ENCODE measurements at regions not wholly inside any gene's neighbourhood (a gene's known extent, or its start where the extent isn't known, plus 50 kb on each side); places are given as distances from the start of the nearest gene placed in this dataset.
A peak's percentile ranks its signal among the peaks of the same experiment; 100 is the strongest.

DNA sequence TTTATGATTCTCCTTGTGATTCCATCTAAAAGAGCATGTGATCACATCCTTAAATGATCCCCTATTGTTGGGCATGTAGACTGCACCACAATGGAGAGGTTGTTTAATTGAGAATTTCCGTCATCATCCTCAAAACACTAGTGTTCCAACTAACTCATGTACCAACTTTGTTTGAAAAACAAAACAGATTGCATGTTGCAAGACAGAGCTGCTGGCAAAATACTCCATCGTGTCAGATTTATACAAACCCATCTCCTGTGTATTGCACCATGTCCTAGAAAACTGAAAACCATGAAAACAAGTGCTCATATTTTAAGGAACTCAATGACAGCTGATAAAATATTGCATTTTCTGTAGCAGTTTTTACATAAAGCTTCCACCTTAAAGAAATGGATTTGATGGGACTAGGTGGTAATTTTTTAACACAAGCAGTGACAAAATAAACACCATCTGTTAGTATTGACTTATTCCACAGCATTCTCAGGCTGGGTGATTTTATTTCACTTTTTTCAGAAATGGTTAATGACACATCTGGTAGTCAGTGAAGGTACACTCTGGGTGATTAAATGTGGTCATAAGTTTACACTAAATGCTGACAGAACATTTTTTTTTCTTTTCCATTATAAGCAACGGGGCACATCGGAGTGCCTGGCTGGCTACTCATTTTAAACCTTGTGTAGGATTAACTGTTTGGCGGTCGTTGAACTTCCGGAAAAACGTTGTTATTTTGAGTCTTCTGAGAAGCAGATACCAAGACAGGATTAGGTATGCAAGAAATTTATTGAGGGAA lies 602.9 kb upstream of the WWC1 start:
- no peaks in the 10 kb centered on the region for H3K36me3 ChIP-seq (ENCODE audit: control insufficient read depth, insufficient read depth, low read length)
- H3K27ac ChIP-seq (ENCODE audit: low read depth, low read length): no peak overlapping the region
- no peaks in the 10 kb centered on the region for H3K4me1 ChIP-seq (ENCODE audit: control insufficient read depth, insufficient read depth, low read length)
- no peaks in the 10 kb centered on the region for H3K27me3 ChIP-seq (ENCODE audit: control insufficient read depth, insufficient read depth, low read length)
- no peak overlapping the region for H3K4me3 ChIP-seq (ENCODE audit: low read depth, low read length)
- H3K9me3 ChIP-seq (ENCODE audit: control insufficient read depth, insufficient read depth, low read depth, low read length): no peaks in the 10 kb centered on the region
- no peak overlapping the region for H3K9ac ChIP-seq (ENCODE audit: low read length)

DNA sequence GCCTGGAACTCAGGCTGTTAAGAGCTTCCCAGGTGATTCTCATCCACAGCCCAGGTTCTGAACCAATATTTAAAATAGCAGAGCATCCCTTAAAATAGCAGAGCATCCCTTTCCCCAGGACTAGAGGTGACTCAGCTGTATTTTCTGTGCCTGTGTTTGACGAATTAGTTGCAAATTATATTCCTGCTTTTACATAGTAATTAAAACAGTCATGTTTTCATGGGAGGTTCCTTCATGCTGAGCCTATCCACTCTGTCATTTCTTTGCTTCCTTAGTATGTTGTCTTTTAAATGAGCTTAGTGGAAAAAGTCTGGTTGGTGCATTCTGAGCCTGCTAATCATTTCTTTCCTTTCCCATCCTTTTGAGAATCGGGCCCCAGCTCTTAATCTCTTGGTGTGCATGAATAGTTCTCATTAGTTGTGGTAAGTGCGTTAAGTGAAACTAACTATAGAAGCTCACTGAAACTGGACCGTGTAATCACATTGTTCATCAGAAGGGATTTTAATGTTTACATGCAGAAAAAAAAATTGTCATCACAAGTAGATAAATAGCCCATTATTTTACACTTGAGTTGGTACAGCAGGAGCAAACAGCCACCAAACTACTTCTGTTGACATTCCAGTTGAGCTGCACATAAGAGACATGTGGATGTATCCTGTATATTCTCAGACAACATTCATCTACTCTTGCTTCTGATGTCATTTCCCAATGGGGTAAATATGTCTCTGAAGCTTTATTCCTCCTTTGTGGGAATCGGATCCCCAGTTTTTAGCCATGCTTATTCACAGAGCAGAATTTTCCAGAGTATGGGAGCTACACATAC lies 596.9 kb upstream of the WWC1 start:
- Histone ChIP-seq H3K27me3 (ENCODE audit: control insufficient read depth, insufficient read depth, low read length) (no peaks in the 10 kb centered on the region), H3K36me3 (ENCODE audit: control insufficient read depth, insufficient read depth, low read length) (no peaks in the 10 kb centered on the region), H3K9ac (ENCODE audit: low read length) (no peak overlapping the region), H3K4me1 (ENCODE audit: control insufficient read depth, insufficient read depth, low read length) (peaks cover 8% of the 10 kb centered on the region), H3K4me3 (ENCODE audit: low read depth, low read length) (no peak overlapping the region), H3K27ac (ENCODE audit: low read depth, low read length) (no peak overlapping the region), H3K9me3 (ENCODE audit: control insufficient read depth, insufficient read depth, low read depth, low read length) (no peaks in the 10 kb centered on the region)

DNA sequence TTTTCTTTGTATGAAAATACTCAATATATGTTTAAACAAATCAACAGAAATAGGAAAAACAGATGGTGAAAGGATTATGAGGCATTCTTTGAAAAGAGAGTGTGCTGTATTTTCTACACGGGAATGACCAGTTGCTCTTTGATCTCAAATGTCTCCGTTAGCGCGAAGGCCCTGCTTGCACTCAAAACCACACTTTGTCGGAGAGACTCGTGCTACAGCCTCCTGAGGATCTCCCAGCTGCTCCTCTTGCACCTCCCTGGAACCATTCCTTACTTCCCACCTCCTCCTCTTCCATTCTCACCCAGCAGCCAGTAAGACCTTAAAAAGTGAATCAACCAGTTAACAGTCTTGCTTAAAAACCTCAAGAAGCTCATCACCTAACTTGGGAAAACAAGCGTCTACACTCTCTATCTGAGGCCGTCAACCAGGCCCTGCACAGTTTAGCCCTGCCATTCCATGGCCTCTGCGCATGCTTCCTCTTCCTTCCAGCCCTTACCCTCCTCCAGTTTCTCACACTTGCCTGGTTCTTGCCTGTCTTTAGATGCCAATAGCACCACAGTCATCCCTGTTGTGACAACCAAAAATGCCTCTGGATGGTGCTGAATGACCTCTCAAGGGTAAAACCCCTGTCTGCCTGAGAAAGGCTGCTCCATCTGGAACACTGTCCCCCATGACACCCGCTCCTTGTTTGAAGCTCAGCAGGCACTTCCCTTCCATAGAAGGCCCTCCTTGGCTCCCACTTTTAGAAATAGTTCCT lies 594.7 kb upstream of the WWC1 start:
- H3K36me3 ChIP-seq (ENCODE audit: control insufficient read depth, insufficient read depth, low read length): no peaks in the 10 kb centered on the region
- no peak overlapping the region for H3K9ac ChIP-seq (ENCODE audit: low read length)
- H3K27ac ChIP-seq (ENCODE audit: low read depth, low read length): no peak overlapping the region
- peaks cover 29% of the 10 kb centered on the region for H3K4me1 ChIP-seq (ENCODE audit: control insufficient read depth, insufficient read depth, low read length)
- H3K9me3 ChIP-seq (ENCODE audit: control insufficient read depth, insufficient read depth, low read depth, low read length): no peaks in the 10 kb centered on the region
- H3K4me3 ChIP-seq (ENCODE audit: low read depth, low read length): no peak overlapping the region
- no peaks in the 10 kb centered on the region for H3K27me3 ChIP-seq (ENCODE audit: control insufficient read depth, insufficient read depth, low read length)

DNA sequence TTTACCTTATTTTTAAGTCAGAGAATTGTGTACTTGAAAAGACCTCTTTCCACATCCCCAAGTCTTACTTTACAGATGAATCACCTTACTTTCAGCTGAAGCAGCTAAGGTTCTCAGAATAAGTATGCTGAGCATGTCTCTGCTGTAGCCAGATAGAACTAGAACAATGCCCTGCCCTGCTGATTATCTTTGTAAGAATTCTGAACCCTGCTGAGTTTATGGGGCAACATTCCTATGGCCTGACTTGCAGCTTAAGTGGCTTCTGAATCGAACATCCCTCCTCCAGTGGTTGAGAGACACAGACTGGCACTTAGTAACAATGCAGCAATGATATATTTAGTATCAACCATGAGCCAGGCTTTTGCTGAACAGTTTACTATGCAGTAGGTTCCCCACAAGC lies 592.0 kb upstream of the WWC1 start:
- Histone ChIP-seq H3K36me3 (ENCODE audit: control insufficient read depth, insufficient read depth, low read length) (no peaks in the 10 kb centered on the region), H3K9me3 (ENCODE audit: control insufficient read depth, insufficient read depth, low read depth, low read length) (no peaks in the 10 kb centered on the region), H3K27ac (ENCODE audit: low read depth, low read length) (peak overlapping the region; percentile 91), H3K27me3 (ENCODE audit: control insufficient read depth, insufficient read depth, low read length) (no peaks in the 10 kb centered on the region), H3K4me1 (ENCODE audit: control insufficient read depth, insufficient read depth, low read length) (peaks cover 29% of the 10 kb centered on the region), H3K9ac (ENCODE audit: low read length) (peak overlapping the region; percentile 76), H3K4me3 (ENCODE audit: low read depth, low read length) (no peak overlapping the region; the same call in 1 of the 2 replicates)

DNA sequence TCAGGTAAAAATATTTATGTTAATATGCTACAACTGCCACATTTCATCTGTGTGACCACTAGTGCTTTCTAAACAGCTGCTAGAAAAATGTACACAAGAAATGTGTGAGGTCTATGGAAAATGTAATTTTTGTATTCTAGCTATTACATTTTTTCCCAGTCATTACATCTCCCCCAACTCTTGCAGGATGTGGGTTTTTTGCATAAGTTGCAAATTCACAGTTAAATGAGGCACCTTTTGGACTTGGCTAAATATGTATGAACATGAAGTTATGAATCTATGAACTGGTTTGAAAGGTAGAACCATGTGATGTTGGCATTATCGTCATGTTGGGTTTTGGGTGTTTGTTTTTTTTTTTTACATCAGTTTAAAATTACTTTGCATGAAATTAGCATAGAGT lies 590.4 kb upstream of the WWC1 start:
- H3K4me3 ChIP-seq (ENCODE audit: low read depth, low read length): no peak overlapping the region
- no peaks in the 10 kb centered on the region for H3K36me3 ChIP-seq (ENCODE audit: control insufficient read depth, insufficient read depth, low read length)
- H3K9me3 ChIP-seq (ENCODE audit: control insufficient read depth, insufficient read depth, low read depth, low read length): no peaks in the 10 kb centered on the region
- H3K4me1 ChIP-seq (ENCODE audit: control insufficient read depth, insufficient read depth, low read length): peaks cover 29% of the 10 kb centered on the region
- H3K9ac ChIP-seq (ENCODE audit: low read length): no peak overlapping the region
- no peak overlapping the region for H3K27ac ChIP-seq (ENCODE audit: low read depth, low read length)
- H3K27me3 ChIP-seq (ENCODE audit: control insufficient read depth, insufficient read depth, low read length): no peaks in the 10 kb centered on the region

DNA sequence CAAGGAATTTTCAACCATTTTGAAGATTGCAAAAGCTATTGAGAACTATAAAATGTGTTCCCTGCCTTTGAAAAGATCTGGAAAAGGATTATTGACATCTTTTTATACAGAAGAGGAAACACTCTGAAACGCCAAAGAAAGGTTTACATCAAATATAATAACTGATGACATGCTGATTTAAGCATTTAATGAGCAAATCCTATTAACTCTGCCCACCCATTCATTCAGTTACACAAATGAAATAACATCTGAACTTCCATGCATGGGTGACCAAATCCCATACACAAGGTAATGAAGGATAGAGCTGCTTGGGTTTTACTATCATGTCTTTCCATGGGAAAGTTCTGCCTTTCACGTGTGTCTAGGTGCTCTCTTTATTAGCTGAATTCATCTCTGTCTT lies 589.4 kb upstream of the WWC1 start:
- Histone ChIP-seq H3K9me3 (ENCODE audit: control insufficient read depth, insufficient read depth, low read depth, low read length) (no peaks in the 10 kb centered on the region), H3K27me3 (ENCODE audit: control insufficient read depth, insufficient read depth, low read length) (no peaks in the 10 kb centered on the region), H3K4me3 (ENCODE audit: low read depth, low read length) (no peak overlapping the region), H3K27ac (ENCODE audit: low read depth, low read length) (no peak overlapping the region), H3K36me3 (ENCODE audit: control insufficient read depth, insufficient read depth, low read length) (no peaks in the 10 kb centered on the region), H3K4me1 (ENCODE audit: control insufficient read depth, insufficient read depth, low read length) (peaks cover 29% of the 10 kb centered on the region), H3K9ac (ENCODE audit: low read length) (no peak overlapping the region)

DNA sequence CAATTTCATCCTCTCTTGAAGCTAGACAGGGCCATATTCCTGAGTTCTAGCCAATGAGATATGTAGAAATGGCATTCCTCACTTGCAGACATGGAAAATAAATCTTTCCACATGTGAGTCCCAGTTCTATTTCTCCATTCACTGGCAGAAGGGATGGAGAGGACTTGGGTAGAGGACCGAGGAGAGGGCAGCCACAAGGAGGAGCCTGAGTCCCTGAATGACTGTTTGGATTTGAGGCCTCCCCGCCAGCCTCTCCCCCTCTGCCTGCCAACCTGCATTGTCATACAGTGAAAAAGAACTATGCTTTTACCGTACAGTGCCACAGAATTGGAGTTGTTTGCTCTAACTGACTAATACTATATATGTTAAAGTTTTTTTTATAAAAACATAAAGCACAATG lies 583.0 kb upstream of the WWC1 start:
- no peaks in the 10 kb centered on the region for H3K36me3 ChIP-seq (ENCODE audit: control insufficient read depth, insufficient read depth, low read length)
- H3K4me3 ChIP-seq (ENCODE audit: low read depth, low read length): no peak overlapping the region
- H3K27me3 ChIP-seq (ENCODE audit: control insufficient read depth, insufficient read depth, low read length): no peaks in the 10 kb centered on the region
- no peaks in the 10 kb centered on the region for H3K9me3 ChIP-seq (ENCODE audit: control insufficient read depth, insufficient read depth, low read depth, low read length)
- no peaks in the 10 kb centered on the region for H3K4me1 ChIP-seq (ENCODE audit: control insufficient read depth, insufficient read depth, low read length)
- no peak overlapping the region for H3K27ac ChIP-seq (ENCODE audit: low read depth, low read length)
- no peak overlapping the region for H3K9ac ChIP-seq (ENCODE audit: low read length)

DNA sequence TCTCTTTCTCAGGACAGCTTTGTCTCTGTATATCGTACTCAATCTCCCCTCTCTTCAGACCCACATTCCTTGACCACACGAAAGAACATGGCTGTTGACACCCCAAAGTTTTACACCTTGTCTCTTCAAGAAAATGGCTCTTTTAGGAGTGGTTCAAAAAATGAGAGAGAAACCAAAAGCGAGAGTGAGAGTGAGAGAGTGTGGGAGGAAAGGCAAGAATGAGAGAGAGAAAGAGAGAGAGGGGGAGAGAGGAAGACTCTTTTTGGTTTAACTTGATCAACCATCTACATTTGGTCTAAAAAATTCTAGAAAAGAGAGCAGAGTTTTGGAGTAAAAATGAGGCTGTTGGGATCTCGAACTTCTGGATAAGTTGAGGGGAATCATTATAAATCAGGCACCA lies 581.8 kb upstream of the WWC1 start:
- no peak overlapping the region for H3K27ac ChIP-seq (ENCODE audit: low read depth, low read length)
- H3K9ac ChIP-seq (ENCODE audit: low read length): no peak overlapping the region
- H3K9me3 ChIP-seq (ENCODE audit: control insufficient read depth, insufficient read depth, low read depth, low read length): no peaks in the 10 kb centered on the region
- H3K27me3 ChIP-seq (ENCODE audit: control insufficient read depth, insufficient read depth, low read length): no peaks in the 10 kb centered on the region
- no peak overlapping the region for H3K4me3 ChIP-seq (ENCODE audit: low read depth, low read length)
- H3K36me3 ChIP-seq (ENCODE audit: control insufficient read depth, insufficient read depth, low read length): no peaks in the 10 kb centered on the region
- no peaks in the 10 kb centered on the region for H3K4me1 ChIP-seq (ENCODE audit: control insufficient read depth, insufficient read depth, low read length)

DNA sequence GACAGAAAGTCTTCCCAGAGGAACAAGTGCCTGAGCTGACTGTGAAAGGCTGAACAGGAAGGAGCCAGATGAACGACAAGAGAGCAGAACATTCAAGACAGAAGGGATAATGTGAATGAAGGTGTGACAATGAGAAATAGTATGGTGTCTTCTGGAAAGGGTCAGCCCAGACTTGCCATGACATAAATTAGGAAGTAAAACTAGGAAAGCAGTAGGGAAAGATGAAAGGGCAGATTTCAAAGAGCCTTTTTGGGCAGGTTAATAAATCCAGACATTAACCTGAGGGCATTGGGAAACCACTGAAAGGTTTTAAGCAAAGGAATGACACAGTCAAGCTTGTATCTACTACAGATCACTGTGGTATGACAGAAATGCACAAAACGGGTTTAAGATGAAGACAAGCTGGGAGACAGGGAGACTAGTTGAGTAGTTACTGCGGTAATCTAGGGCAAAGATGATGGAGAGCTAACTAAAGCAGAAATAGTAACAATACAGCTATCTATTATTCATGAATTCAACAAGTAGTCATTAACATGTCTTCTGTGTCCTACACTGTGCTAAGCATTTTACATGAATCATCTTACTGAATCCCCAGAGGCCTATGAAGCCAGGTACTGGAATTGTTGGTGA lies 580.9 kb upstream of the WWC1 start:
- Histone ChIP-seq H3K4me3 (ENCODE audit: low read depth, low read length) (no peak overlapping the region), H3K9ac (ENCODE audit: low read length) (no peak overlapping the region), H3K27me3 (ENCODE audit: control insufficient read depth, insufficient read depth, low read length) (no peaks in the 10 kb centered on the region)

DNA sequence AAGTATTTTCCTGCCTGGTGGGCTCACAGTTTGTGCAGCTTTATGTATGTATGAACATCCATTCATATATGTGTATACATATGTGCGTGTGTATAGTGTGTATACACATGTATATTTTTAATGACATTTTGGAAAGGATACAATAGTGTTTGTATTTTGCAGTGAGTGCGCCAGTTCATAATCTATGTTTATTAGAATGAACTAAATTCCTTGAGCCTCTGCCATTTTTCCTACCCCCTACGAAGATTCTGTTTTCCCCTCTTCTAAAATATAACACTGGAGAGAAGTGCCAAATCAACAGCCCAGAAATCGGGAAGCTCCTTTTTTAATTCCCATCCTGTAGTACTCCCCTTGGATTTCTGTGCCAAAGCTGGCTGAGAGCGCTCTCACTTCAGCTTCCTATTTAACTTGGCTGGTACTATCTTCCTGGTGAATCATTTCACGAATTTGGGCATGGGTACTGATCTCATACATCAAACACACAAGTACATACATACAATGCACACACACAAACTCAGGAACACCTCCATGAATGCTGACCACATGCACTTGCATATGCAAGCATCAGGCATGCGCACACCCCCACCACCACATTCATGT lies 578.4 kb upstream of the WWC1 start:
- Histone ChIP-seq H3K36me3 (ENCODE audit: control insufficient read depth, insufficient read depth, low read length) (no peaks in the 10 kb centered on the region), H3K27me3 (ENCODE audit: control insufficient read depth, insufficient read depth, low read length) (no peaks in the 10 kb centered on the region), H3K4me3 (ENCODE audit: low read depth, low read length) (no peak overlapping the region), H3K9me3 (ENCODE audit: control insufficient read depth, insufficient read depth, low read depth, low read length) (no peaks in the 10 kb centered on the region), H3K9ac (ENCODE audit: low read length) (no peak overlapping the region), H3K4me1 (ENCODE audit: control insufficient read depth, insufficient read depth, low read length) (no peaks in the 10 kb centered on the region), H3K27ac (ENCODE audit: low read depth, low read length) (no peak overlapping the region)

More for the DNA sequence above, 580.9 kb upstream of the WWC1 start:
- Histone ChIP-seq H3K9me3 (ENCODE audit: control insufficient read depth, insufficient read depth, low read depth, low read length) (no peaks in the 10 kb centered on the region), H3K27ac (ENCODE audit: low read depth, low read length) (no peak overlapping the region), H3K36me3 (ENCODE audit: control insufficient read depth, insufficient read depth, low read length) (no peaks in the 10 kb centered on the region), H3K4me1 (ENCODE audit: control insufficient read depth, insufficient read depth, low read length) (no peaks in the 10 kb centered on the region)
